GM12875 (cell line): ENCODE measurements at regions not wholly inside any gene's neighbourhood (a gene's known extent, or its start where the extent isn't known, plus 50 kb on each side); places are given as distances from the start of the nearest gene placed in this dataset.
"Not testable (repeated sequence)": the region's sequence is repeated elsewhere in the genome, so short reads cannot be mapped to it uniquely, and the experiment has no call there.

Experiments used
- H3K4me3 ChIP-seq: one replicate; pipeline ENCODE4 v1.5.1; 2011; ENCODE audit warnings: low read depth, low read length, control low read depth
- TF ChIP-seq, protein P1 (sequence below): IDR thresholded peaks from 2 replicates; pipeline ENCODE4 v1.5.1; 2011; ENCODE audit warnings: low read depth, mild to moderate bottlenecking, control low read depth, inconsistent platforms, low read length, moderate library complexity, borderline replicate concordance; ENCODE audit not compliant: insufficient read depth

DNA sequence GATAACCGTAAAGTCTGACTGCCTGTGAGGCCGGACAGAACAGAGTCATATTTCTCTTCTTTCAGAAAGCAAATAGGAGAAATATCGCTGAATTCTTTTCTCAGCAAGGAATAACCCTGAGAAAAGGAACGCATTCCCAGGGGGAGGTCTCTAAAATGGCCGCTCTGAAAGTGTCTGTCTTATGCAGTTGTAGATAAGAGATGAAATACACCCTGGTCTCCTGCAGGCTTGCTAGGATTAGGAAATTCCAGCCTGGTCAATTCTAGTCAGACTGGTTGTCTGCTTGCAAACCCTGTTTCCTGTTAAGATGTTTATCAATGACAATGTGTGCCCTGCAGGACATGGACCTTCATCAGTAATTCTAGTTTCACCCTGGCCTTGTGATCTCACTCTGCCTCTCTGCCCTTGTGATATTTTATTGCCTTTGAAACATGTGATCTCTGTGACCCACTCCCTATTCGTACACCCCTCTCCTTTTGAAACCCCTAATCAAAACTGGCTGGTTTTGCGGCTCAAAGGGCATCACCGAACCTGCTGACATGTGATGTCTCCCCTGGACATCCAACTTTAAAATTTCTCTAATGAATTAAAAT lies 934.8 kb upstream of the SPRY2 start:
- no peak overlapping the region for H3K4me3 ChIP-seq
- TF ChIP-seq, protein P1, sequence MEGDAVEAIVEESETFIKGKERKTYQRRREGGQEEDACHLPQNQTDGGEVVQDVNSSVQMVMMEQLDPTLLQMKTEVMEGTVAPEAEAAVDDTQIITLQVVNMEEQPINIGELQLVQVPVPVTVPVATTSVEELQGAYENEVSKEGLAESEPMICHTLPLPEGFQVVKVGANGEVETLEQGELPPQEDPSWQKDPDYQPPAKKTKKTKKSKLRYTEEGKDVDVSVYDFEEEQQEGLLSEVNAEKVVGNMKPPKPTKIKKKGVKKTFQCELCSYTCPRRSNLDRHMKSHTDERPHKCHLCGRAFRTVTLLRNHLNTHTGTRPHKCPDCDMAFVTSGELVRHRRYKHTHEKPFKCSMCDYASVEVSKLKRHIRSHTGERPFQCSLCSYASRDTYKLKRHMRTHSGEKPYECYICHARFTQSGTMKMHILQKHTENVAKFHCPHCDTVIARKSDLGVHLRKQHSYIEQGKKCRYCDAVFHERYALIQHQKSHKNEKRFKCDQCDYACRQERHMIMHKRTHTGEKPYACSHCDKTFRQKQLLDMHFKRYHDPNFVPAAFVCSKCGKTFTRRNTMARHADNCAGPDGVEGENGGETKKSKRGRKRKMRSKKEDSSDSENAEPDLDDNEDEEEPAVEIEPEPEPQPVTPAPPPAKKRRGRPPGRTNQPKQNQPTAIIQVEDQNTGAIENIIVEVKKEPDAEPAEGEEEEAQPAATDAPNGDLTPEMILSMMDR = no peak

DNA sequence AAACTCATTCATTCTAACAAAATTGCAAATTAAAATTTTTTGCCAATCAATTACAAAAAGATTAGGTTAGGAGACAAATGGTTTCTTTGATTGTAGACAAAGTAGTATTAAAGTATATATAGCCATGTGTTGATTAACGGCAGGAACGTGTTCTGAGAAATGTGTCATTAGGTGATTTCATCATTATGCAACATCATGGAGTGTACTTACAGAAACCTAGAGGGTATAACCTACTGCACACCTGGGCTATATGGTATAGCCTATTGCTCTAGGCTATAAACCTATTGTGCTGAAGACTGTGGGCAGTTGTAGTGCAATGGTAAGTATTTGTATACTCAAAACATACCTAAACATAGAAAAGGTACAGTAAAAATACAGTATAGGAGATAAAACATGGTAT lies 906.8 kb upstream of the SPRY2 start:
- no peak overlapping the region for H3K4me3 ChIP-seq
- TF ChIP-seq, protein P1 = no peak

GRCh38 chr13:81246556-81246955 lies 905.6 kb upstream of the SPRY2 start:
- no peak overlapping the region for H3K4me3 ChIP-seq
- TF ChIP-seq, protein P1 = no peak

- TF ChIP-seq, protein P1 = no peak
- H3K4me3 ChIP-seq = no peak overlapping the region
These were observed 903.1 kb upstream of the SPRY2 start for GRCh38 chr13:81244011-81244410.

GRCh38 chr13:81230386-81230785 lies 889.5 kb upstream of the SPRY2 start:
- no peak overlapping the region for H3K4me3 ChIP-seq
- TF ChIP-seq, protein P1 = no peak

DNA sequence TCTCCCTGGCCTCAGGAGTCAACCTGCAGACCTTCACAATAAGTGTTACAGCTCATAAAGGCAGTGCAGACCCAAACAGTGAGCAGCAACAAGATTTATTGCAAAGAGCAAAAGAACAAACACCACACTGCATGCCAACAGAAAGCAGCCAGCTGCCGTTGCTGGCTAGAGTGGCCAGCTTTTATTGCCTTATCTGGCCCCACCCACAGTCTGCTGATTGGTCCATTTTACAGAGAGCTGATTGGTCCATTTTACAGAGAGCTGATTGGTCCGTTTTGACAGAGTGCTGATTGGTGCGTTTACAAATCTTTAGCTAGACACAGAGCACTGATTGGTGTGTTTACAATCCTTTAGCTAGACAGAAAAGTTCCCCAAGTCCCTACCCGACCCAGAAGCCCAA lies 885.9 kb upstream of the SPRY2 start:
- H3K4me3 ChIP-seq = not testable (repeated sequence)

GRCh38 chr13:81224209-81224833 lies 883.4 kb upstream of the SPRY2 start:
- TF ChIP-seq, protein P1 = no peak
- no peak overlapping the region for H3K4me3 ChIP-seq
